Fibroblast of mammary gland (primary cell): ENCODE measurements at regions not wholly inside any gene's neighbourhood (a gene's known extent, or its start where the extent isn't known, plus 50 kb on each side); places are given as distances from the start of the nearest gene placed in this dataset.

Experiments
- DNase-seq: peaks from one replicate; pipeline ENCODE4 v3.0.0-alpha.2; 2010; ENCODE audit warnings: low read depth
- H3K4me3 ChIP-seq: 2 replicates; pipeline ENCODE4 v1.5.1; 2011; ENCODE audit warnings: low read depth, mild to moderate bottlenecking, low read length, moderate library complexity; ENCODE audit not compliant: control insufficient read depth
- CTCF ChIP-seq: conservative IDR thresholded peaks from 2 replicates; pipeline ENCODE4 v1.5.1; 2011; ENCODE audit warnings: low read depth, low read length, inconsistent platforms; ENCODE audit not compliant: control insufficient read depth, insufficient read depth

- DNase-seq, result no peak
- TF ChIP-seq CTCF, result no peak
- H3K4me3 ChIP-seq, result no peak overlapping the region
These were observed 311.9 kb upstream of the POT1 start for GRCh38 chr7:125241548-125241947.

- TF ChIP-seq CTCF, result no peak
- DNase-seq, result no peak
- H3K4me3 ChIP-seq, result no peak overlapping the region
These were observed 293.0 kb upstream of the POT1 start for GRCh38 chr7:125222596-125222995.

- TF ChIP-seq CTCF, result no peak
- DNase-seq, result no peak
- no peak overlapping the region for H3K4me3 ChIP-seq
These were observed 288.5 kb upstream of the POT1 start for GRCh38 chr7:125218076-125218475.

GRCh38 chr7:125201002-125201401 lies 271.4 kb upstream of the POT1 start:
- H3K4me3 ChIP-seq, result no peak overlapping the region
- TF ChIP-seq CTCF, result no peak

GRCh38 chr7:125197731-125198393 lies 268.2 kb upstream of the POT1 start:
- no peak overlapping the region for H3K4me3 ChIP-seq
- TF ChIP-seq CTCF, result no peak
- DNase-seq, result no peak

More at GRCh38 chr7:125201002-125201401, 271.4 kb upstream of the POT1 start:
- DNase-seq, result no peak

GRCh38 chr7:125195156-125195555 lies 265.5 kb upstream of the POT1 start:
- DNase-seq, result no peak
- no peak overlapping the region for H3K4me3 ChIP-seq
- TF ChIP-seq CTCF, result no peak

- H3K4me3 ChIP-seq, result no peak overlapping the region
- no peak for DNase-seq
- no peak for TF ChIP-seq CTCF
These were observed 263.6 kb upstream of the POT1 start for GRCh38 chr7:125193263-125193662.
